CD4-positive, alpha-beta T cell (primary cell): ENCODE measurements at regions not wholly inside any gene's neighbourhood (a gene's known extent, or its start where the extent isn't known, plus 50 kb on each side); places are given as distances from the start of the nearest gene placed in this dataset.

Experiments
- ATAC-seq: fragments of 200-7000 bp; cut with Tn5 transposase; one replicate; pipeline ENCODE4 v1.10.0; 2022; ENCODE audit warnings: mild to moderate bottlenecking; ENCODE audit not compliant: poor library complexity
- CTCF ChIA-PET: fragments of 350-600 bp; sonication (Branson Sonifier 250); formaldehyde crosslinking; loops from one replicate; lab custom pipeline; 2021; ENCODE audit warnings: antibody characterized with exemption, inconsistent platforms; lab: Charles Lee
- POLR2A ChIA-PET: fragments of 350-600 bp; sonication (Branson Sonifier 250); formaldehyde crosslinking; loops from one replicate; lab custom pipeline; 2021; ENCODE audit warnings: antibody characterized with exemption, inconsistent platforms; lab: Charles Lee
- DNase-seq, 14 experiments: peaks; one replicate each; pipeline ENCODE4 v3.0.0-alpha.2; 2013 to 2020; ENCODE audit warnings: mixed read lengths in 2 of 14
- H3K27ac ChIP-seq, 2 donors: one replicate each; pipeline versions ENCODE4 v1.5.1 to v1.7.0; 2013; ENCODE audit warnings: low read length in 2 of 2, low read depth in 1 of 2, mild to moderate bottlenecking in 1 of 2
- H3K27me3 ChIP-seq, 2 experiments: 1 replicate in 1 of 2; 2 replicates in 1 of 2; pipeline versions ENCODE4 v1.6.1 to v1.7.0; 2013; ENCODE audit warnings: low read length in 2 of 2, control low read depth in 1 of 2, mild to moderate bottlenecking in 1 of 2, moderate library complexity in 1 of 2; ENCODE audit not compliant: insufficient read depth in 2 of 2, control insufficient read depth in 1 of 2
- H3K36me3 ChIP-seq: one replicate; pipeline ENCODE4 v1.6.1; 2013; ENCODE audit warnings: low read length, control low read depth; ENCODE audit not compliant: insufficient read depth
- H3K4me1 ChIP-seq: one replicate; pipeline ENCODE4 v1.6.1; 2013; ENCODE audit warnings: low read length, control low read depth; ENCODE audit not compliant: insufficient read depth
- H3K4me3 ChIP-seq: one replicate; pipeline ENCODE4 v1.5.1; 2013; ENCODE audit warnings: mild to moderate bottlenecking, low read length, moderate library complexity
- H3K9me3 ChIP-seq, 2 experiments: 1 replicate in 1 of 2; 2 replicates in 1 of 2; pipeline versions ENCODE4 v1.6.1 to v1.7.0; 2013; ENCODE audit warnings: low read length in 2 of 2, mild to moderate bottlenecking in 2 of 2, control low read depth in 1 of 2, moderate library complexity in 1 of 2; ENCODE audit not compliant: control insufficient read depth in 1 of 2, insufficient read depth in 1 of 2
- H3K27ac Mint-ChIP-seq: one replicate; pipeline ENCODE4 v1.8.0; 2020; ENCODE audit warnings: mixed read lengths
- H3K27me3 Mint-ChIP-seq: one replicate; pipeline ENCODE4 v1.8.0; 2021; ENCODE audit warnings: mixed read lengths
- H3K36me3 Mint-ChIP-seq: one replicate; pipeline ENCODE4 v1.8.0; 2021; ENCODE audit warnings: low read depth, mixed read lengths
- H3K4me1 Mint-ChIP-seq: one replicate; pipeline ENCODE4 v1.8.0; 2021; ENCODE audit warnings: low read depth, mixed read lengths
- H3K4me3 Mint-ChIP-seq: one replicate; pipeline ENCODE4 v1.8.0; 2020; ENCODE audit warnings: mild to moderate bottlenecking, mixed read lengths
- H3K9me3 Mint-ChIP-seq: one replicate; pipeline ENCODE4 v1.8.0; 2020; ENCODE audit warnings: mixed read lengths
- CTCF ChIP-seq: fragments of 200-600 bp; IDR thresholded peaks from one replicate; pipeline ENCODE4 v1.8.0; 2022; ENCODE audit warnings: antibody characterized with exemption, mild to moderate bottlenecking
- intact Hi-C, 2 experiments: fragments of 100-400 bp; cut with DNase I in 1 of 2; cut with micrococcal nuclease in 1 of 2; formaldehyde crosslinking; loops; one replicate each; pipeline versions ENCODE4 v1.15.1 to v1.9.0; 2023 to 2025; cut with DNase I, micrococcal nuclease

- H3K36me3 ChIP-seq = no peaks in the 10 kb centered on the region
- peaks cover 1 to 10% of the 10 kb centered on the region in 2 experiments for H3K9me3 ChIP-seq
- Mint-ChIP-seq H3K4me3 (no peak overlapping the region), H3K27me3 (no peaks in the 10 kb centered on the region), H3K9me3 (peaks cover 7% of the 10 kb centered on the region), H3K36me3 (no peaks in the 10 kb centered on the region), H3K4me1 (no peaks in the 10 kb centered on the region), H3K27ac (no peak overlapping the region)
- DNase-seq (no peak), ATAC-seq (no peak)
- intact Hi-C loops = no loop called here
- no peak for TF ChIP-seq CTCF
- CTCF ChIA-PET = no interaction called here
- no peaks in the 10 kb centered on the region for H3K4me1 ChIP-seq
- H3K27me3 ChIP-seq = no peaks in the 10 kb centered on the region
- POLR2A ChIA-PET = no interaction called here
- no peak overlapping the region for H3K4me3 ChIP-seq
- H3K27ac ChIP-seq = no peak overlapping the region
Measured at GRCh38 chr3:159928666-159929065, 60.0 kb upstream of the IL12A start.

GRCh38 chr3:159929171-159930141 is 59.2 kb upstream of the IL12A start:
- peaks cover 9 to 18% of the 10 kb centered on the region in 2 experiments for H3K9me3 ChIP-seq
- intact Hi-C loops = no loop called here
- ATAC-seq (no peak), DNase-seq (peak in 3 of 14 experiments; percentile 27 to 62 (median 53))
- H3K27ac ChIP-seq = no peak overlapping the region
- no peaks in the 10 kb centered on the region for H3K36me3 ChIP-seq
- no peak overlapping the region for H3K27ac Mint-ChIP-seq
- CTCF ChIA-PET = no interaction called here
- TF ChIP-seq CTCF = no peak
- no peaks in the 10 kb centered on the region for H3K4me1 ChIP-seq
- no peaks in the 10 kb centered on the region for H3K4me1 Mint-ChIP-seq
- H3K27me3 Mint-ChIP-seq = no peaks in the 10 kb centered on the region
- H3K36me3 Mint-ChIP-seq = no peaks in the 10 kb centered on the region
- POLR2A ChIA-PET = no interaction called here
- H3K9me3 Mint-ChIP-seq = peaks cover 10% of the 10 kb centered on the region
- H3K4me3 Mint-ChIP-seq = no peak overlapping the region
- H3K27me3 ChIP-seq = no peaks in the 10 kb centered on the region
- no peak overlapping the region for H3K4me3 ChIP-seq

- Mint-ChIP-seq H3K9me3 (peaks cover 16% of the 10 kb centered on the region), H3K36me3 (no peaks in the 10 kb centered on the region), H3K27ac (no peak overlapping the region), H3K27me3 (no peaks in the 10 kb centered on the region), H3K4me1 (no peaks in the 10 kb centered on the region), H3K4me3 (no peak overlapping the region)
- TF ChIP-seq CTCF = no peak
- H3K9me3 ChIP-seq = peaks cover 9 to 11% of the 10 kb centered on the region in 2 experiments
- H3K27me3 ChIP-seq = peaks cover 0 to 5% of the 10 kb centered on the region in 2 experiments
- H3K27ac ChIP-seq = no peak overlapping the region
- DNase-seq (no peak), ATAC-seq (no peak)
- no peak overlapping the region for H3K4me3 ChIP-seq
- ChIA-PET POLR2A (no interaction called here), CTCF (no interaction called here)
- no peaks in the 10 kb centered on the region for H3K36me3 ChIP-seq
- no peaks in the 10 kb centered on the region for H3K4me1 ChIP-seq
- intact Hi-C loops = no loop called here
Measured at GRCh38 chr3:159934216-159934615, 54.4 kb upstream of the IL12A start.
